ENCODE measurements at regions not wholly inside any gene's neighbourhood (a gene's known extent, or its start where the extent isn't known, plus 50 kb on each side); places are given as distances from the start of the nearest gene placed in this dataset.

DNA sequence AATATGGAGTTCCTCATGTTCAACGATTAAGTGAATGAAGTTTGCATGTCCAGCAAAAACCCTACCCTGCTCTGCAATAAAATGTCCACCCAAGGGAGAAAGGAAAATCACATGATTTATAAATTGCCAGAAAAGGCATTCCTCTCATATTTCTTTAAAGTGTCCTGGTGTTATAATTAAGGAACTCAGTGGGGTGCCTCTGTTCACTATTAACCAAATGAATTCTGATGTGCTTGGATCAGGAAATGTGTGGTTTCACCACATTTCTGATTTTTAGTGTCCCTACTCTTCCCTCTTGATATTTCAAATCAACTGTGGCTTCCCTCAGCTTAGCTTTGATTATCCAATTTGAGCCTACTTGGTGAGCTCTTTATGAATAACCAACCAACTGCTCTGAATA is 208.1 kb downstream of the PHLDA1 start:
- TF ChIP-seq, protein P1, sequence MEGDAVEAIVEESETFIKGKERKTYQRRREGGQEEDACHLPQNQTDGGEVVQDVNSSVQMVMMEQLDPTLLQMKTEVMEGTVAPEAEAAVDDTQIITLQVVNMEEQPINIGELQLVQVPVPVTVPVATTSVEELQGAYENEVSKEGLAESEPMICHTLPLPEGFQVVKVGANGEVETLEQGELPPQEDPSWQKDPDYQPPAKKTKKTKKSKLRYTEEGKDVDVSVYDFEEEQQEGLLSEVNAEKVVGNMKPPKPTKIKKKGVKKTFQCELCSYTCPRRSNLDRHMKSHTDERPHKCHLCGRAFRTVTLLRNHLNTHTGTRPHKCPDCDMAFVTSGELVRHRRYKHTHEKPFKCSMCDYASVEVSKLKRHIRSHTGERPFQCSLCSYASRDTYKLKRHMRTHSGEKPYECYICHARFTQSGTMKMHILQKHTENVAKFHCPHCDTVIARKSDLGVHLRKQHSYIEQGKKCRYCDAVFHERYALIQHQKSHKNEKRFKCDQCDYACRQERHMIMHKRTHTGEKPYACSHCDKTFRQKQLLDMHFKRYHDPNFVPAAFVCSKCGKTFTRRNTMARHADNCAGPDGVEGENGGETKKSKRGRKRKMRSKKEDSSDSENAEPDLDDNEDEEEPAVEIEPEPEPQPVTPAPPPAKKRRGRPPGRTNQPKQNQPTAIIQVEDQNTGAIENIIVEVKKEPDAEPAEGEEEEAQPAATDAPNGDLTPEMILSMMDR (IDR thresholded peaks at IDR 0.05), result no peak
- TF ChIP-seq EZH2phosphoT487 (IDR thresholded peaks at IDR 0.05; ENCODE audit: borderline replicate concordance, low read depth) (no peak), POLR2AphosphoS5 (IDR thresholded peaks at IDR 0.05; ENCODE audit: low read depth, low read length) (no peak)
